ENCODE measurements at regions not wholly inside any gene's neighbourhood (a gene's known extent, or its start where the extent isn't known, plus 50 kb on each side); places are given as distances from the start of the nearest gene placed in this dataset.
A peak's percentile ranks its signal among the peaks of the same experiment; 100 is the strongest.

GRCh38 chr10:3510741-3511140 lies 274.3 kb downstream of the KLF6 start:
- no peak for DNase-seq

DNA sequence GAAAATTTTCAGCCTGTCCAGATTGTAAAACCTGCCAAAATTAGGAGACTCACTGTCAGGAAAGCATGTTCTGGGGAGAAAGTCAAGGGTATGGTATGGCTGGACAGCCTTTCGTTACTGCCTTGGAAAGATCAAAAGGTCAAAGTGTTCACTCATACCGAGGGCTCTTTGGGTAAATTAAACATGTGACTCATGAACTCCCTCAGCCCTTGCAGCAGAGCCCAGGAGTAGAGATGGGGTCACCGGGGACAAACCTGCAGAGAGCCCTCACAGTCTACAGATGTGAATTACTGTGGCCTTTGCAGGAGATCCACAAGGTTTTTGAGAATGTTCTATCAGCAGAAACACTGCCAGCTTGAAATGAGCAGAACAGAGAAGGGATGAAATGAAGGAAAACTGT lies 275.7 kb downstream of the KLF6 start:
- no peak for DNase-seq

GRCh38 chr10:3503299-3503698 lies 281.7 kb downstream of the KLF6 start:
- no peak for DNase-seq

DNA sequence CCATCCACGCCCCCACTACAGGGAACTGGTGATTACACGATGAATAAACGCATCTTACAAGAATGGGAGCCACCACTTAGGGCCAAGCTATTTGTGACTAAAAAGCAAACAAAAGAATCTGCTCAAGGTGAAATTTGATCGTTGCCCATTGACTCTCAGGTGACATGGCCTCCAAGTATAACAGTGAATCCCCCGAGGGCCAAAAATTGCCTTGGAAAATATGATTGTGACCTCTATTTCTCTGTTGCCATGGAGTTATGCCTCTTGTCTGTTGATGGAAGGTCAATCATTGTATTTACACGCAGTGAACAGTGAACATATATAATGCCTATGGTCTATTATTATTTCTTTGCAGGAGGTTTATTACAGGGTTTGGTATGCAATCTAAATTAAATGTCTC lies 282.3 kb downstream of the KLF6 start:
- DNase-seq, result no peak

- no peak for DNase-seq
These were observed 284.6 kb downstream of the KLF6 start for GRCh38 chr10:3500408-3500856.

DNA sequence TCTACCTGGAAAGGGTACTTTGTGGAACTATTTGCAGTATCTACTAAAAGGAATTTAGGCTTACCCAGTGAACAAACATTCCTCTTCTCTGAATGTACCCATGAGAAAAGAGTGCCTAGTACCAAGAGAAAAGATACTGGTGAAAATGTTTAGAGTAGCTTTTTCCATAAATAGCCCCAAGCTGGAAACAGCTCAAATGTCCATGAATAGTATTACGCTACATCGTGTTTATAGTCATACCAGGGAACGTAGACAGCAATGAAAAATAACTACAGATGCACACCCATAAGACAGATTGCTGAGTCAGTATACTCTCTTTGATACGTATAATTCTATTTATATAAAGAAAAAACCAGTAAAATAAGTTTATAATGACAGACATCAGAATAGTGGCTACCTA lies 285.9 kb downstream of the KLF6 start:
- no peak for DNase-seq

GRCh38 chr10:3497581-3497980 lies 287.4 kb downstream of the KLF6 start:
- DNase-seq, result no peak

DNA sequence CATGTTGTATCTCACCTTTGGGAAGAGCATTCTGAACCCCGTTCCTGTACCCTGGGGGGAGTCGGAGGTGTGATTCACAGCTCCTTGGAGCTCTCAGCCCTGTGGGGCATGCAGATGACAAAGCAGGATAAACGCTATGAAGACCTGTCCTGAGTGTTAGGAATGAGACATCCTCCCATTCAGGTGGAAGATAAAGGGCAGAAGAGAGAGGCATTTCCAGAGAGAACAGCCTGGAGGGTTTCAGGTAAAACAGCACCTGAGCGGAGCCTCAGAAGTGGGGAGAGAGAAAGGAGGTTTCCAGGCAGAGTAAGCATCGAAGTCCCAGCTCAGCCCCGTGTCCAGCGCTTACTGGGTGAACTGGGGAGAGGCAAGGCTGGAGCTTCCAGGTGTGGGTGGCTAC lies 288.9 kb downstream of the KLF6 start:
- DNase-seq, result no peak

- DNase-seq, result no peak
These were observed 289.7 kb downstream of the KLF6 start for GRCh38 chr10:3495281-3495680.

GRCh38 chr10:3494838-3495230 lies 290.2 kb downstream of the KLF6 start:
- DNase-seq, result no peak

GRCh38 chr10:3494131-3494837 lies 290.7 kb downstream of the KLF6 start:
- no peak for DNase-seq

DNA sequence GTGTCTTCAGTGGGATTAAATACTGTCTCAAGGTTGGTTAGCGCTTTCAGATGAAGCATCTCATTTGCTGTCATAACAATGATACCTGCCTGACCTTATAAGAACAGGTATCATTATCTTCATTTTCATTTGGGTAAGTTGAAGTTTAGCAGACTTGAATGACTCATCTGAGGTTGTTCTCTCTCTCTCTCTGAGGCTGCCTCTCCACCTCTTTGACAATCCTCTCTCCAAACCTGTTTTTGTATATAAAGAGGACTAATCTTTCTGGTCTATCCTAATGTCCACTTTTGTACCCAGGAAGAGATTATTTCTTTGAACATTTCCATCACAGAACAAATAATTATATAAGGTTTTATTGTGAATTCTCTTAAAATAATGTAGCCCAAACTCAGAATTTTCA lies 291.4 kb downstream of the KLF6 start:
- DNase-seq, result no peak

GRCh38 chr10:3491571-3491970 lies 293.4 kb downstream of the KLF6 start:
- no peak for DNase-seq

GRCh38 chr10:3487228-3487627 lies 297.8 kb downstream of the KLF6 start:
- DNase-seq, result no peak

DNA sequence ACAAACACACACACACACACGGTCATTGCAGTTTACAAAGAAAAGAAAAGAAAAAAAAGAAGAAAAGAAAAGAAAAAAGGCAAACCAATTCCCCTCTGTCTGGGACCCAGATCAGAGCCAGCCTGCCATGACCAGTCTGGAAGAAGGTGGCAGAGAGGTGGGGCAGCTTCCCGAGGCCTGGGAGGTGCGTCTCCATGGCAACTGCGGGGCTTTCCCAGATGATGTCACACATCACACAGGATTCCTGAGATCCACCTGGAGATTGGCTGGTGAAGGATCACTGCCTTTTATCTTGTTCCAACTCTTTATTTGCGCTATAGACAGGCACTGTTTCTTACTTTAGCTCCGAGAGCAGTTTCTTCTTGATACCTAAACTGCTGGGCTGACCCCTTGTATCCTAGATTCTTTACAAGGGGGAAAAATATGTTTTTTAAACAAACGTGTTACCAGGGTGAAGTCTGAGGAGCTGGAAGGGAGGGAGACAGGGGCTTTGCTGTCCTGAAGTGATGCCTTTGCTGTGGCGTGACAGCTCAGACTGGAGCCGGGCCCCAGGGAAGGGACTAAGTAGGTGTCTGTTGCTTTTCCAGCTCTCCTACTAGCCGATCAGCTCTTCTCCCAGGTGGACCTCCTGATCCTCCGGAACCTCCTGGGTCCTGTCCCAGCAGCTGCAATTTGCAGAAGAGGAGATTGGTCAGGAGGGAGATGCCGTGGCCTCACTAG lies 298.5 kb downstream of the KLF6 start:
- no peak for DNase-seq

GRCh38 chr10:3485057-3485686 lies 299.8 kb downstream of the KLF6 start:
- peak; percentile 3 for DNase-seq

DNA sequence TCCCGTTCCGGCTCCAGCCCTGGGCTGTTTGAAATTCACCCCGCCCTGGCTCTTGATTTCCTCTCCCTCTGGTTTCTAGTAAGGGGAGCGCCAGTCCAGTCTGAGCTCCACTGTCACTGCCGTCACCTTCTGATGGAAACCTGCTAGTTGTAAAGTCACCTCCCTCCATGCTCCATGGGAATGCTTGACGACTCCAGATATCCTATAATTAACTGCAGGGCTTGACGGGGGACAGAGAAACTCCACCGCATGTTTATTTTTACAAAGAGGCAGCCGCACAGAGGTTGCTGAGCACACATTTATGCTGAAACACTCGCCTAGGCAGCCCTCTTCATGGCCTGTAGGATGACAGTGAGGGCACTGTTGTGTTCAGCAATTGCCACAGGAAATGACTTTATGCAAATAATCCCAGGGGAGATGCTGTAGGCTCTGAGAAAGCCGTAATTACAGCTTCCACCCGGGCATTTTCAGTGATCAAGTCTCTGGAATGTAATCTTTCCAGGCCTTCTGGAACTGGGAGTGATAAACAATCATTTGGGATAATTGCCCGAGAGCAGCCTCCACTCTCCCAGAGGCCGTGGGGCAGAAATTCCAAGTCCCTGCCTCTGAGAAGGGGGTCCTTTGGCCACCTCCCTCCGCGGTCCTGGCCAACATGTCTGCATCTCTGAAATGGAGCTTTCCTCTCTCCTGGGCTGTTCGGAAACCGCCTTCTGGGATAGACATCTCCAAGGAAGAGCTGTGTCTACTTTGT lies 300.5 kb downstream of the KLF6 start:
- no peak for DNase-seq

- DNase-seq, result peak; percentile 73
These were observed 302.6 kb downstream of the KLF6 start for GRCh38 chr10:3482200-3482993.

- no peak for DNase-seq
These were observed 303.5 kb downstream of the KLF6 start for GRCh38 chr10:3481496-3481895.

DNA sequence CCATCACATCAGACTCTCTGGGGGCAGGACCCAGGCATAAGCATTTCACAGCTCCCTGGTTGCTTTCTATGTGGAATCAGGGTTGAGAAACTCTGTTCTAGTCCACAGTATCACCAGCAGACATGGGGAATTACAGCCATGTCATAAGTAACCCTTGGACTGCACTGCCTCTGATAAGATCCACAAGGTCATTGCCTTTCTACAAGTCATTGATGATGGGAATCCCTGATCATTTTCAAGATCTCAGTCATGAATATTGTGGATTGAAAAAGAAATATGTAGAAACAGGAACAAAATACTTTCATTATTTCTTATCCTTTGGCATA lies 304.1 kb downstream of the KLF6 start:
- DNase-seq, result no peak

DNA sequence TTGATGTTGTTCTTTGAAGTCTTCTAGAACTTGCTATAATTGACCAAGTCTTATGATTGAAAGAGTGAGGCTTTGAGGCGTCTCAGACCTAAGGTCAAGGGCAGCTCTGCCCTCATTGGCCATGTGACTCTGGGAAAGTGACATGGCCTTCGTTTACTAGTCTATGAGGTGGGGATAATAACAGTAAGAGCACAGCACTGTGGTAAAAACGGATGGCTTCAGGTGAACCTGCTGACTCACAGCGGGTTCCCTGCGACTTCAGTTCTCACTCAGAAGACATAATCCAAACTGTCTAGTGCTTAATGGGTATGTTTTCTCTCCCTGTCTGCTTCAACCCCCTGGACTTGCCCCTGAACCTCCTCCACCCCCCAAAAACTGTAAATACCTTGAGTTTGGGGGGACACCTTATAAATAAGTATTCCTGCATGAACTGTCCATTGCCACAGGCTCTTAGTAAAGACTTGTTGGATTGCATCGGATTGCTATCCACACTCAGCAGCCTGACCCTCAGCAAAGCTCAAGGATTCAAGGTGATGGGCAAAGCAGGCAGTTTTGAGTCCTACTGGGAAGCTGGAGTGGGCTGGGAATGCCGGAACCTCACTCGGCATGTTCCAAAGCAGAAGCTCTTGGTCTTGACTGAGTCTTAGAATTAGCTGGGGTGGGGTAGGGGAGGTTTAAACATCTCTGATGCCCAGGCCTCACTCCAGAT lies 304.6 kb downstream of the KLF6 start:
- no peak for DNase-seq

- DNase-seq, result no peak
These were observed 306.2 kb upstream of the PITRM1 start for GRCh38 chr10:3478632-3479240.
